GM11168 (cell line): ENCODE measurements at regions not wholly inside any gene's neighbourhood (a gene's known extent, or its start where the extent isn't known, plus 50 kb on each side); places are given as distances from the start of the nearest gene placed in this dataset.

Source experiments
- in situ Hi-C: fragments of 300-500 bp; cut with MboI; formaldehyde crosslinking; loops from one replicate; pipeline ENCODE4 v1.12.0; 2022; ENCODE audit warnings: low sequenced_read_pairs; ENCODE audit not compliant: unreplicated experiment

- in situ Hi-C loops, result no loop called here
Observed at GRCh38 chr15:98025237-98025636, 64.7 kb downstream of the ARRDC4 start.

DNA sequence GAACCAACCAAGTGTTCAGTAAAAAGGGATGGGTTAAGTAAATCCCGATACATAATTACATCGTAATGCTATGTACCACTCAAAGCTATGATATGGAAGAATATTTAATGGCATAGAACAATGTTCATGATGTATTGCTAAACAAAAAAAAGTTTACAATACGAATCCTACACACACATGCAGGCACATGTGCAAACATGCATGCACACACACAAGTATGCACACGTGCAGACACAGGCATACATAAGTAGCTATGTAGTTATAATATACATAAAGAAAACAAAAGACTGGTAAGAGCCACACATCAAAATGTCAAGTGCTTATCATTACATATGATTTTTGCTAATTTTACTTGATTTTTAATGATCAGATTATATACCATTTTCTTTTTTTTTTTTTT lies 74.2 kb downstream of the ARRDC4 start:
- in situ Hi-C loops, result no loop called here

GRCh38 chr15:98035134-98035533 lies 74.6 kb downstream of the ARRDC4 start:
- in situ Hi-C loops, result no loop called here

GRCh38 chr15:98035577-98036010 lies 75.1 kb downstream of the ARRDC4 start:
- in situ Hi-C loops, result no loop called here

DNA sequence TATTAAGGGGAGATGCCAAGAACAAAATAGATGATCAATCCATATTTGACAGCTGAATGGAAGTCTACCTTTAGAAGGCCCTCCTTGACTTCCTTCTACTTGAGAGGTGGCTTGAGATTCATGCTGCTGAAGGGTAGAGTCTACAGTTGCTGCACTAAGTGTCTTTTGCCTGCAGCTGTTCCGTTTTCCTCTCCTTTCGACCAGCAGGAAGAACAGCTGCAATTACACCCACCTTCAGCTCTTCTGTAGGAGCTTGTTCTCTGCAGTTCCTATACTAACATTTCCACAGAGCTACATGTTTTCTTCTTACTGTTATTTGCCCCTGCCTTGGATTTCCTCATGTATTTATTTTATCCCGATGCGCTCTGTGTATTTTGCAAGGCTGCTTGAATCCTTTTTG lies 79.1 kb downstream of the ARRDC4 start:
- in situ Hi-C loops, result no loop called here

- in situ Hi-C loops, result no loop called here
Observed at GRCh38 chr15:98040146-98040545, 79.6 kb downstream of the ARRDC4 start.

GRCh38 chr15:98043160-98044014 lies 82.9 kb downstream of the ARRDC4 start:
- in situ Hi-C loops, result no loop called here

- in situ Hi-C loops, result no loop called here
Observed at GRCh38 chr15:98051734-98052133, 91.2 kb downstream of the ARRDC4 start.

DNA sequence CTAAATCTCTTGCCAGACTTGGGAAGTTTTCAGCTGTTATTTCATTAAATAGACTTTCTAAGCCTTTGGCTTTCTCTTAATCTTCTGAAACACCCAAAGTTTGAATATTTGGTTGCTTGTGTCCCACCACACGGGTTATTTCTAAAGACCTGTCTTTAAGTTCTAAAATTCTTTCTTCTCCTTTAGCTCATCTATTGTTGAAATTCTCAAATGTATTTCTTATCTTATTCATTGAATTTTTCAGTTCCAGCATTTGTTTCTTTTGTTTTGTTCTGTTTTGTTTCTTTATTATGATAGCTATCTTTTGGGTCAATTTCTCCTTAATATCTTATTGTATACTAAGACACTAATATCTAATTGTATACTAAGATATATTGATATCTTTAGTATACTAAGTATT lies 97.0 kb downstream of the ARRDC4 start:
- in situ Hi-C loops, result no loop called here

DNA sequence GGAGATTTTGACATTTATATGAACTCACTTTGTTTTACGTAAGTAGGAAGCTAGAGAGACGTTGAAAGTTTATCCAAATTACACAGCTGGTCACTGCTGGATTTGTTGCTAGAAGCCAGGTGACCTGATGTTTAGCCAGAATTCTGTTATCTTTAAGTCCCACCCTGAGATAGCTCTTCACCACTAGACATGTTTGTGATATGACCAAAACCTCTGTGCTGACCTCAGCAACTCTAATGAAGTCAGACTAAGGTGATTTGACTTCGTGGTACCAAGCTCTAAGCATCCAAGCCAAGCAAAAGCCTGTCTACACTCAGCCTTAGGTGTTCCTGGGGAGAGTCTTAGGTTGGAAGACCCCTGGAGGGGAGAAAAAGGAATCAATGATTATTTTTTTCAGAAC lies 102.4 kb downstream of the ARRDC4 start:
- in situ Hi-C loops, result no loop called here

GRCh38 chr15:98063315-98063714 lies 102.8 kb downstream of the ARRDC4 start:
- in situ Hi-C loops, result no loop called here

DNA sequence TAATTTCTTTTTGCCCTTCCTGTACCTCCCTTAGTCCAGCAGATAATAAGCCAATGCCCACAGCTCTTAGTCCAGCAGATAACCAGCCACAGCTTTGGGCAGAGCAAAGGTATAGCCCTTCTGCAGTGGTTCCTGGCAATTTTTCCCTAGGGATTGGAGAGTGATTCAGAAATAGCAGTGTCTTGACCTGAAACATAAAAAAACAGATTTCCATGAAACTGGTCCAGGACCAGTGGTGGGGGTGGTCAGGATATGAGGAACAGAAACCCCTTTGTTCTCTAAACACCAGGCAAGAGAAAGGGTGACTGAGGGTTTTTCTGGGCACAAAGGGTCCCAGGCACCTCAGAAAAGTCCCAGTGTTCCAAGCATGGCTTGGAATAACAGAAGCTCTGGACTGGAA lies 103.4 kb downstream of the ARRDC4 start:
- in situ Hi-C loops, result no loop called here

DNA sequence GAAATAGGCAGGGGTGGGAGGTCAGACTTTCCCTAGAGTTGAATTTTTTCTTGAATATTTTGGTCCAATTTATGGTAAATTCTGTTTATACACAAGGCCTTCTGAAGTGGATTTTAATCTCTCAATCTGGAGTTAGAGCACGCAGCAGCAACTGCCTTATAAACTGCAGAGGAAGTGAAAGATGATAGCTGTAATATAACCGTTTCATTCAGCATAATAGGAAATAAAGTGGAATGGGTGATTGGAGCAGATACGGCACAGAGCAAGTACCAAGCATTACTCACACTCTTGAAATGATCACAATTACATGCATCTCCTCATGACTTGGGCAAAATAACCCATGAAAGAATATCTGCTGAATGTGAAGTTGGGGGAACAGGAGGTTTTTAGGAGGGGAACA lies 106.8 kb downstream of the ARRDC4 start:
- in situ Hi-C loops, result no loop called here

- in situ Hi-C loops, result no loop called here
Observed at GRCh38 chr15:98069256-98069655, 108.8 kb downstream of the ARRDC4 start.

DNA sequence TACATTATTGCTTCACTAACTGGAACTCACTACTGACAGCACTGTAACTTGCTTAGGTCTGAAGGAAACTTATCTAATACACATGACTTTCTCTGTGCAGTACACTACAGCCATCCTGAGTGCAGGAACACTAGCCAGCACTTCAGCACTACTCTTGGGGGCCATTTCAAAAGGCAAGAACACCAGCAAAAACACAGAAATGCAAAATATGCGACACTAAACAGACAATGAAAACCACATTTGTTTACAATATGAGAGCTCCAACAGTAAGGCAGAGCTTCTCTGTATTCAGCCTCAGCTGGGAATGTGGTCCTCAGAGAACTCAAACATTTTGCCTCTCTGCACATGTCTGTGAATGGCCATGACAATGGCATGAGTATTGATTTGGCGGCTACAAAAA lies 109.6 kb downstream of the ARRDC4 start:
- in situ Hi-C loops, result no loop called here

DNA sequence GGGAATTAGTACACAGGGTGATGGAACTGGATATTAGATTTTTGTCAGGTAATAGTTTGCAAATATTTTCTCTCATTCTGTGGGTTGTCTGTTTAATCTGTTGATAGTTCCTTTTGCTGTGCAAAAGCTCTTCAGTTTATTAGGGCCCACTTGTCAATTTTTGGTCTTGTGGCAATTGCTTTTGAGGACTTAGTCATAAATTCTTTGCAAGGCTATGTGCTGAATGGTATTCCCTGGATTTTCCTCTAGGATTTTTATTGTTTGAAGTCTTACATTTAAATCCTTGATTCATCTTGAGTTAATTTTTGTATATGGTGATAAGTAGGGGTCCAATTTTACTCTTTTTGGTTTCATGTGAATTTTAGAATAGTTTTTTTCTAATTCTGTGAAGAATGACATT lies 111.3 kb downstream of the ARRDC4 start:
- in situ Hi-C loops, result no loop called here

DNA sequence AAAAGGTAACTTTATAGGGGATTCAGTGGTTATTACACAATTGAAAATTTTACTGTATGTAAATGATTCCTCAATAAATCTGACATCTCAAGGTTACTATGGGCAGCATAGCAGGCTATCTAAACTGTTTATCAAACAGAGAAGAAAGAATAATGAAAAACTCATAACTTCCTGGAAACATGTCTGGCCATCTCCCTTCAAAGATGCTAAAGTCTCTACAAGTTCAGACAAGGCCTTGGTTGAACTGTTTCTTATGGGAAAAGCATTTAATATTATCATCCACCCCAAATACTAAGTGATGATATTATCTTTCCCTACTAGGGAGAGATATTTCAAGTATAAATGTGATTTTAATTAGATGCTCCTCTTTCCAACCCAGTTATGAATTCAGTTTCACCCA lies 114.9 kb downstream of the ARRDC4 start:
- in situ Hi-C loops, result no loop called here

GRCh38 chr15:98076021-98076816 lies 115.7 kb downstream of the ARRDC4 start:
- in situ Hi-C loops, result no loop called here

GRCh38 chr15:98077186-98077585 lies 116.7 kb downstream of the ARRDC4 start:
- in situ Hi-C loops, result no loop called here

- in situ Hi-C loops, result no loop called here
Observed at GRCh38 chr15:98080791-98081190, 120.3 kb downstream of the ARRDC4 start.

DNA sequence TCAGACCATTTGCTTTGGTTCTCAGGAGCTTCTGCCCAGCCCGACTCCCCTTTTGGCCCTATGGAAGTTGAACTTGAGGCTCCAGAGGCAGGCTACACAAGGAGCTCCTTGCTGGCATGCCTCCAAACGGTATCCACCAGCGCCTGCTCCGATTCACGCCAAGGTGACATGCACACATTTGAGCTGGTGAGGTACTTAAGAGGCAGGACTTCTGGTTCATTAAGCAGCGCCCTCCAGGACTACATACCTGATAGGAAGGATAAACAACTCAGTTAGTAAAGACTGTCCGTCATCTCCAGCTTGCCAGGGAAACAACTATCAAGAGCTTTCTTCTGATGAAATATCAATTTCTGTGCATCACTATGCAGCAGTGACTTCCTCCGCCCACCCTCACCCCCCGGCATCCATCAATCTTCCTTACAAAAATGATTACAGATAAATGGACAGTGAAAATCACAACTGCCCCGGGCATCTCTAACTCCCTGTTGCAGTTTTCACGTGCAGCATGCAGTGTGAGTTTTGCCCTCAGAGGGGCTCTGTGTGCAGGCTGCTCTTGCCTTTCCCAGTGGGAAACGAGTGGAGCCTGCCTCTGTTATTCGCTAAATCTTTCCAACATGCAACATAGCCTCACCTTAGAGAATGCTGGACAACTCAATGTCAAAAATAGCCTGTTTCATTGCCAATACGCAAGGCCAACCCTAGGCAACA lies 122.9 kb downstream of the ARRDC4 start:
- in situ Hi-C loops, result no loop called here
